Keratinocyte (primary cell): ENCODE measurements at regions not wholly inside any gene's neighbourhood (a gene's known extent, or its start where the extent isn't known, plus 50 kb on each side); places are given as distances from the start of the nearest gene placed in this dataset.

Source experiments
- DNase-seq: peaks from one replicate; pipeline ENCODE4 v3.0.0-alpha.2; 2011; ENCODE audit warnings: low read depth, missing footprints, low spot score
- FAIRE-seq: peaks from 2 replicates; lab custom pipeline; 2011; peaks lifted over from hg19 to GRCh38; lab: Jason Lieb, UNC
- H2AFZ ChIP-seq: 2 replicates; pipeline ENCODE4 v1.6.0; 2012; ENCODE audit warnings: low read length, control low read depth, inconsistent platforms; ENCODE audit not compliant: control insufficient read depth
- H3K27ac ChIP-seq: 2 replicates; pipeline ENCODE4 v1.5.1; 2011; ENCODE audit warnings: low read length; ENCODE audit not compliant: control insufficient read depth, insufficient read depth
- H3K27me3 ChIP-seq: 3 replicates; pipeline ENCODE4 v1.6.0; 2011; ENCODE audit warnings: low read length; ENCODE audit not compliant: control insufficient read depth, insufficient read depth; ENCODE audit errors: extremely low read depth
- H3K36me3 ChIP-seq, 2 experiments: 2 replicates in 1 of 2; 3 replicates in 1 of 2; pipeline ENCODE4 v1.5.1; 2011; ENCODE audit warnings: low read length in 2 of 2, mild to moderate bottlenecking in 1 of 2; ENCODE audit not compliant: control insufficient read depth in 2 of 2, insufficient read depth in 2 of 2; ENCODE audit errors: extremely low read depth in 1 of 2
- H3K4me1 ChIP-seq: 3 replicates; pipeline ENCODE4 v1.5.1; 2011; ENCODE audit warnings: low read length; ENCODE audit not compliant: control insufficient read depth, insufficient read depth; ENCODE audit errors: extremely low read depth
- H3K4me2 ChIP-seq: 3 replicates; pipeline ENCODE4 v1.6.0; 2011; ENCODE audit warnings: low read depth, low read length; ENCODE audit not compliant: control insufficient read depth, insufficient read depth; ENCODE audit errors: extremely low read depth
- H3K4me3 ChIP-seq, 3 experiments: fragments of 200-600 bp in 1 of 3; sonication (generic) in 1 of 3; 2 replicates in 2 of 3; 3 replicates in 1 of 3; pipeline ENCODE4 v1.5.1; 2011 to 2016; ENCODE audit warnings: low read length in 3 of 3, mild to moderate bottlenecking in 3 of 3, control low read depth in 2 of 3, inconsistent platforms in 1 of 3, low read depth in 1 of 3, mixed read lengths in 1 of 3, mixed run types in 1 of 3, moderate library complexity in 1 of 3; ENCODE audit not compliant: control insufficient read depth in 2 of 3, insufficient read depth in 2 of 3; ENCODE audit errors: extremely low read depth in 1 of 3
- H3K79me2 ChIP-seq: 2 replicates; pipeline ENCODE4 v1.6.0; 2012; ENCODE audit warnings: low read length; ENCODE audit not compliant: control insufficient read depth, insufficient read depth
- H3K9ac ChIP-seq: 3 replicates; pipeline ENCODE4 v1.6.0; 2011; ENCODE audit warnings: low read length; ENCODE audit not compliant: control insufficient read depth, insufficient read depth; ENCODE audit errors: extremely low read depth
- H3K9me1 ChIP-seq: 3 replicates; pipeline ENCODE4 v1.6.0; 2011; ENCODE audit warnings: low read length; ENCODE audit not compliant: control insufficient read depth, insufficient read depth; ENCODE audit errors: extremely low read depth
- H3K9me3 ChIP-seq: 2 replicates; pipeline ENCODE4 v1.5.1; 2012; ENCODE audit warnings: low read depth, low read length; ENCODE audit not compliant: control insufficient read depth
- H4K20me1 ChIP-seq: 3 replicates; pipeline ENCODE4 v1.6.0; 2011; ENCODE audit warnings: low read length; ENCODE audit not compliant: control insufficient read depth, insufficient read depth; ENCODE audit errors: extremely low read depth
- CTCF ChIP-seq, 3 experiments: IDR thresholded peaks in 1 of 3; conservative IDR thresholded peaks in 1 of 3; optimal IDR thresholded peaks in 1 of 3; 2 replicates in 2 of 3; 3 replicates in 1 of 3; pipeline versions ENCODE3 to v1.5.1; 2011; ENCODE audit warnings: low read length in 3 of 3, mild to moderate bottlenecking in 3 of 3, moderate library complexity in 2 of 3, control low read depth in 1 of 3, inconsistent platforms in 1 of 3; ENCODE audit not compliant: insufficient read depth in 2 of 3; ENCODE audit errors: extremely low read depth in 1 of 3
- EZH2 ChIP-seq: IDR thresholded peaks from one replicate; pipeline ENCODE4 v1.6.1; 2012; ENCODE audit warnings: inconsistent platforms, mild to moderate bottlenecking, low read length, moderate library complexity
- dilution Hi-C: fragments of 300-500 bp; cut with MboI; formaldehyde crosslinking; loops from one replicate; pipeline ENCODE4 v1.7.0; 2020; ENCODE audit warnings: low sequenced_read_pairs; ENCODE audit not compliant: extremely low pct_ligation_motif_present

DNA sequence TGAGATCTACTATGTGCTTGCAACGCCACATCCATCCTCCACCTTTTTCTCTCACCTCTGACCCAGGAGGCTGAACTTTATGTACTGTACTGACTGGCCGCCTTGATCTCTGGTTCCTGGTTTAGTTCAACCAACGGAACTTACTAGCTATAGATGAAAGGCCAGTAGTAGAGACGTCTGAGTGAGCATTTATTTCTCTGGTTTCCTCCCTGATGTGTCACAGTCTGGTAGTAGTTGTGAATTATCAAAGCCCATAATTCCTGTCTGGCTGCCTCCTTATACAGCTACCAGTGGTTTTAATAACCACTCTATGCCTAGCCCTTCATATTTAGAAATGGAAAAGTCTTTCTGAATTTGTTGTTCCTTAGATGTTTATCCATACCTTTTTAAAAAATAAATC lies 64.7 kb downstream of the POM121L12 start:
- Histone ChIP-seq H3K4me3 (no peak overlapping the region), H3K9ac (no peak overlapping the region), H3K9me1 (no peaks in the 10 kb centered on the region), H3K36me3 (no peaks in the 10 kb centered on the region), H3K27me3 (no peaks in the 10 kb centered on the region), H4K20me1 (no peaks in the 10 kb centered on the region), H3K27ac (no peak overlapping the region), H3K79me2 (no peaks in the 10 kb centered on the region), H3K9me3 (no peaks in the 10 kb centered on the region), H3K4me2 (no peak overlapping the region), H2AFZ (no peak overlapping the region), H3K4me1 (no peaks in the 10 kb centered on the region)
- no peak for DNase-seq
- TF ChIP-seq CTCF (optimal IDR thresholded peaks at IDR 0.05 in 1 of 3, IDR thresholded peaks at IDR 0.05 in 1 of 3, conservative IDR thresholded peaks at IDR 0.05 in 1 of 3; ENCODE audit: extremely low read depth in 1 of 3, insufficient read depth in 2 of 3, low read length in 3 of 3) = no peak
- TF ChIP-seq EZH2 = no peak
- FAIRE-seq = no peak
- dilution Hi-C loops = no loop called here

DNA sequence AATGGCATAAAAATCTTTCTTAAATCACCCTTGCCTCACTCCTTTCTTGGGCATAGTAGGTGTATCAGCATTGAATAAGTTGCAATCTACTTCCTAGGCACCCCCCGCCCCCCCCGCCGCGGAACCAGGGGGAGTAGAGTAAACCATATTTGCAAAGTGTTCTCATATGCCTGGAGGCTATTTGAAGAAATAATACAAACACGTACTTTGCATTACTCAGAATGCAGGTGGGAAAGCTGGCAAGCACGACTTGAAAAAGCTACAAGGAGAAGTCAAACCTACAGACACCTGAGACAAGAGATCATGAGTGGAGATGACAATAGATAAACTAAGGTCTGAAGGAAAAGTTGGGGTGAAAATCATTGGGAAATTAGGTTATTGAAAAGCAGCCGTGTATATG lies 65.6 kb downstream of the POM121L12 start:
- no peaks in the 10 kb centered on the region for H3K36me3 ChIP-seq
- H3K4me1 ChIP-seq = no peaks in the 10 kb centered on the region
- no peaks in the 10 kb centered on the region for H3K27me3 ChIP-seq
- H3K4me3 ChIP-seq = no peak overlapping the region
- no peaks in the 10 kb centered on the region for H3K9me1 ChIP-seq
- no peak overlapping the region for H3K27ac ChIP-seq
- no peak overlapping the region for H3K9ac ChIP-seq
- FAIRE-seq (no peak), DNase-seq (no peak)
- no peaks in the 10 kb centered on the region for H3K9me3 ChIP-seq
- dilution Hi-C loops = no loop called here
- no peaks in the 10 kb centered on the region for H4K20me1 ChIP-seq
- no peak overlapping the region for H2AFZ ChIP-seq
- H3K4me2 ChIP-seq = no peak overlapping the region
- TF ChIP-seq CTCF (optimal IDR thresholded peaks at IDR 0.05 in 1 of 3, IDR thresholded peaks at IDR 0.05 in 1 of 3, conservative IDR thresholded peaks at IDR 0.05 in 1 of 3; ENCODE audit: extremely low read depth in 1 of 3, insufficient read depth in 2 of 3, low read length in 3 of 3) (no peak), EZH2 (no peak)
- no peaks in the 10 kb centered on the region for H3K79me2 ChIP-seq
